Neural progenitor cell (in vitro differentiated cells): ENCODE measurements at regions not wholly inside any gene's neighbourhood (a gene's known extent, or its start where the extent isn't known, plus 50 kb on each side); places are given as distances from the start of the nearest gene placed in this dataset.

Source experiments
- DNase-seq: peaks from one replicate; pipeline ENCODE4 v3.0.0-alpha.2; 2016; ENCODE audit warnings: low spot score
- H2AFZ ChIP-seq: fragments of 200-600 bp; sonication (generic); replicated peaks from 2 replicates; pipeline ENCODE4 v1.6.1; 2016; ENCODE audit warnings: antibody characterized with exemption
- H3F3A ChIP-seq: fragments of 200-600 bp; sonication (generic); 2 replicates; pipeline ENCODE4 v1.6.1; 2016; ENCODE audit warnings: antibody characterized with exemption, low read depth
- H3K27ac ChIP-seq: fragments of 200-600 bp; sonication (generic); 2 replicates; pipeline ENCODE4 v1.5.1; 2016; ENCODE audit warnings: mild to moderate bottlenecking
- H3K27me3 ChIP-seq: fragments of 200-600 bp; sonication (generic); 2 replicates; pipeline ENCODE4 v1.6.1; 2016; ENCODE audit warnings: mild to moderate bottlenecking, moderate library complexity
- H3K36me3 ChIP-seq: fragments of 200-600 bp; sonication (generic); 2 replicates; pipeline ENCODE4 v1.5.1; 2016
- H3K4me1 ChIP-seq: fragments of 200-600 bp; sonication (generic); 2 replicates; pipeline ENCODE4 v1.6.1; 2016; ENCODE audit warnings: mixed run types
- H3K4me2 ChIP-seq: fragments of 200-600 bp; sonication (generic); 2 replicates; pipeline ENCODE4 v1.6.1; 2016
- H3K4me3 ChIP-seq: fragments of 200-600 bp; sonication (generic); 2 replicates; pipeline ENCODE4 v1.5.1; 2016
- H3K79me2 ChIP-seq: fragments of 200-600 bp; sonication (generic); 2 replicates; pipeline ENCODE4 v1.6.1; 2016; ENCODE audit warnings: low read depth
- H3K9ac ChIP-seq: fragments of 200-600 bp; sonication (generic); 2 replicates; pipeline ENCODE4 v1.6.1; 2016
- H3K9me3 ChIP-seq: fragments of 200-600 bp; sonication (generic); 2 replicates; pipeline ENCODE4 v1.5.1; 2016; ENCODE audit warnings: low read depth
- H4K20me1 ChIP-seq: fragments of 200-600 bp; sonication (generic); 2 replicates; pipeline ENCODE4 v1.6.1; 2016; ENCODE audit warnings: low read depth
- H3K27ac Mint-ChIP-seq: 3 replicates; pipeline ENCODE4 v1.8.0; 2021; ENCODE audit warnings: mixed read lengths
- H3K27me3 Mint-ChIP-seq: 2 replicates; pipeline ENCODE4 v1.8.0; 2022; ENCODE audit warnings: low read depth, mild to moderate bottlenecking, inconsistent platforms, moderate library complexity, mixed read lengths; ENCODE audit not compliant: insufficient read depth
- H3K36me3 Mint-ChIP-seq: 3 replicates; pipeline ENCODE4 v1.8.0; 2021; ENCODE audit warnings: mixed read lengths
- H3K4me1 Mint-ChIP-seq: 3 replicates; pipeline ENCODE4 v1.8.0; 2021; ENCODE audit warnings: mixed read lengths
- H3K4me3 Mint-ChIP-seq: 3 replicates; pipeline ENCODE4 v1.8.0; 2021; ENCODE audit warnings: mild to moderate bottlenecking, moderate library complexity, mixed read lengths
- H3K9me3 Mint-ChIP-seq: 3 replicates; pipeline ENCODE4 v1.8.0; 2020; ENCODE audit warnings: mixed read lengths
- EZH2 ChIP-seq: fragments of 200-600 bp; sonication (generic); IDR thresholded peaks from 2 replicates; pipeline ENCODE4 v1.6.1; 2017; ENCODE audit warnings: antibody characterized with exemption, mild to moderate bottlenecking, moderate library complexity
- EZH2phosphoT487 ChIP-seq: fragments of 200-600 bp; sonication (generic); IDR thresholded peaks from 2 replicates; pipeline ENCODE4 v1.6.1; 2017; ENCODE audit warnings: antibody characterized with exemption
- TF ChIP-seq, protein P1 (sequence below): fragments of 200-600 bp; sonication (generic); IDR thresholded peaks from 2 replicates; pipeline ENCODE4 v1.5.1; 2017; ENCODE audit warnings: antibody characterized with exemption, mild to moderate bottlenecking

DNA sequence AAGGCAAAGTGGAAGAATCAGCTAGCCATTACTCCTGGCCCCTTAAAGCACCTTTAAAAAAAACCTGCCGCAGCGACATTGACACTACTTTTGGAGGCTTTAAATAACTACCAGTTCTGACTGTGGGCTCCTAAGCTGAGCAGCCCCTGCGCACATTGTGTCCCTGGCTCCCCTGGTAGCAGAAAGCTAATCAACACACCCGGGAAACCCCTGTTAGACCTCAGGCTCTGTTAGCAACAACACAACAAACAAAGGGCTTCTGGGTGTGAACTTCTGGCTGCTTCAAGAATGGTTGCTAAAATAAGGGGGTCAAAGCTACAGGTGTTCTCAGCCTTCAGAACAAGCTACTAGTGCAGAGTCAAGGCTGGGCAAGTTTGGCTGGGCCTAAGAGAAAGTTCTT lies 83.6 kb downstream of the TMEM100 start:
- TF ChIP-seq, protein P1, sequence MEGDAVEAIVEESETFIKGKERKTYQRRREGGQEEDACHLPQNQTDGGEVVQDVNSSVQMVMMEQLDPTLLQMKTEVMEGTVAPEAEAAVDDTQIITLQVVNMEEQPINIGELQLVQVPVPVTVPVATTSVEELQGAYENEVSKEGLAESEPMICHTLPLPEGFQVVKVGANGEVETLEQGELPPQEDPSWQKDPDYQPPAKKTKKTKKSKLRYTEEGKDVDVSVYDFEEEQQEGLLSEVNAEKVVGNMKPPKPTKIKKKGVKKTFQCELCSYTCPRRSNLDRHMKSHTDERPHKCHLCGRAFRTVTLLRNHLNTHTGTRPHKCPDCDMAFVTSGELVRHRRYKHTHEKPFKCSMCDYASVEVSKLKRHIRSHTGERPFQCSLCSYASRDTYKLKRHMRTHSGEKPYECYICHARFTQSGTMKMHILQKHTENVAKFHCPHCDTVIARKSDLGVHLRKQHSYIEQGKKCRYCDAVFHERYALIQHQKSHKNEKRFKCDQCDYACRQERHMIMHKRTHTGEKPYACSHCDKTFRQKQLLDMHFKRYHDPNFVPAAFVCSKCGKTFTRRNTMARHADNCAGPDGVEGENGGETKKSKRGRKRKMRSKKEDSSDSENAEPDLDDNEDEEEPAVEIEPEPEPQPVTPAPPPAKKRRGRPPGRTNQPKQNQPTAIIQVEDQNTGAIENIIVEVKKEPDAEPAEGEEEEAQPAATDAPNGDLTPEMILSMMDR: no peak
- TF ChIP-seq EZH2 (no peak), EZH2phosphoT487 (no peak)
- H3K27me3 ChIP-seq: no peaks in the 10 kb centered on the region
- H2AFZ ChIP-seq: no peak overlapping the region
- no peaks in the 10 kb centered on the region for H3K79me2 ChIP-seq
- Mint-ChIP-seq H3K9me3 (no peaks in the 10 kb centered on the region), H3K4me1 (peaks cover 11% of the 10 kb centered on the region), H3K4me3 (no peak overlapping the region), H3K27me3 (peaks cover 1% of the 10 kb centered on the region), H3K36me3 (no peaks in the 10 kb centered on the region), H3K27ac (no peak overlapping the region)
- no peak overlapping the region for H3K4me2 ChIP-seq
- DNase-seq: no peak
- H3K9me3 ChIP-seq: no peaks in the 10 kb centered on the region
- no peaks in the 10 kb centered on the region for H3K4me1 ChIP-seq
- H3K9ac ChIP-seq: no peak overlapping the region
- H3K27ac ChIP-seq: no peak overlapping the region
- H3F3A ChIP-seq: no peaks in the 10 kb centered on the region
- H4K20me1 ChIP-seq: no peaks in the 10 kb centered on the region
- no peak overlapping the region for H3K4me3 ChIP-seq
- H3K36me3 ChIP-seq: no peaks in the 10 kb centered on the region

DNA sequence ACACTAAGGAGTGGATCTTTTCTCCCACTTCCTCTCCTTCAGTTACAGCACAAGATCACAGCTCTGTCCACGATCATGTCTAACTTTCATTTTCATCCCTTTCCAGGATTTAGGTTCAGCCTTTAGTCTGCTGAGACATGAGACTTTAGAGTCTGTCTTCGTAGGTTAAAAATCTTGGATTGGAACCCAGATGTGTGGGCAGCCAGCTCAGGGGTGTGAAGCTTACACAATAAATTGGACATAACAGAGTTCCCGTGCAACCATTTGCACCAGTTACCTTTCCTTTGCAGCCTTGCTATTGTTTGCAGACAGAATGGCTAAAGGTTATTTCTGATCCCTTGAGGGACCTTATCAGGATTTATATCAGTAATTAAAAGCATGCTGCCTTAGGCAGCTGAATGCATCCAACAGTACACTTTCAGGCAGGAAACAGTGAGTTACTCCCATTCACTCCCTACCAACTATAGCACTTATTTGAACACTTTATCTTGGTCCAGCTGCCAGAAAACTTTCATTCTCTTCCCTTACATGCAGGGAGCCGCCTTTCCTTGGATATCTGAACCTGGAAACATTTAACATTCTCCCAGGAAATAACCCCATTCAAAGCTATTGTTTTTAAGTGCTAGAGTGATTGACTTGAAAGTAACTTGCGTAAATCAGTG lies 87.3 kb downstream of the TMEM100 start:
- Mint-ChIP-seq H3K4me3 (no peak overlapping the region), H3K36me3 (no peaks in the 10 kb centered on the region), H3K4me1 (peaks cover 4% of the 10 kb centered on the region), H3K9me3 (no peaks in the 10 kb centered on the region), H3K27ac (no peak overlapping the region), H3K27me3 (no peaks in the 10 kb centered on the region)
- Histone ChIP-seq H3F3A (no peaks in the 10 kb centered on the region), H3K9me3 (no peaks in the 10 kb centered on the region), H3K79me2 (no peaks in the 10 kb centered on the region), H3K9ac (no peak overlapping the region), H3K4me1 (no peaks in the 10 kb centered on the region), H3K27ac (no peak overlapping the region), H3K4me2 (no peak overlapping the region), H3K36me3 (no peaks in the 10 kb centered on the region), H3K4me3 (no peak overlapping the region), H2AFZ (peak overlapping the region; percentile 20), H4K20me1 (no peaks in the 10 kb centered on the region), H3K27me3 (no peaks in the 10 kb centered on the region)
- TF ChIP-seq EZH2: no peak
- TF ChIP-seq, protein P1: no peak
- TF ChIP-seq EZH2phosphoT487: no peak
- no peak for DNase-seq

DNA sequence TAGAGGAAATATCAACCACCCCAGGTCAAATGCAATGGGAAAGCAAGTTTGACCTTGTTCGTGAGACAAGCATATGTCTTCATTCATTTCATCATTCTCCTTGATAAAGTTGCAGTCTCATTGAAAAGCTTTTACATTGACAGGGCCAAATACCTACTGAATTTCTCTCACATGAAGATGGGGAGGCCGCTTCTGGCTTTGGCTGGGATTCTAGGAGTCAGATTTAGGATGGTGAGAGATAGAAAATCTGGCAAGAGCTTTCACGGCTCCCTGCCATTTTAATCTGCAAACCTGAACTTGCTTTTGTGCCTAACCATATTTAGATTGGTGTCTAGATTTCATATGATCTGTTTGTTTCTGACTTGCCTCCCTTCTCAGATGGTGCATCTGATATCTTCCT lies 88.0 kb downstream of the TMEM100 start:
- Histone ChIP-seq H3K4me3 (no peak overlapping the region), H3K36me3 (no peaks in the 10 kb centered on the region), H2AFZ (no peak overlapping the region), H4K20me1 (no peaks in the 10 kb centered on the region), H3K4me2 (no peak overlapping the region), H3F3A (no peaks in the 10 kb centered on the region), H3K9ac (no peak overlapping the region), H3K27me3 (no peaks in the 10 kb centered on the region), H3K9me3 (no peaks in the 10 kb centered on the region), H3K4me1 (no peaks in the 10 kb centered on the region), H3K79me2 (no peaks in the 10 kb centered on the region), H3K27ac (no peak overlapping the region)
- no peaks in the 10 kb centered on the region for H3K27me3 Mint-ChIP-seq
- no peak overlapping the region for H3K4me3 Mint-ChIP-seq
- H3K36me3 Mint-ChIP-seq: no peaks in the 10 kb centered on the region
- no peak for DNase-seq
- H3K9me3 Mint-ChIP-seq: no peaks in the 10 kb centered on the region
- no peak overlapping the region for H3K27ac Mint-ChIP-seq
- H3K4me1 Mint-ChIP-seq: peaks cover 2% of the 10 kb centered on the region
- TF ChIP-seq EZH2phosphoT487: no peak
- TF ChIP-seq, protein P1: no peak
- TF ChIP-seq EZH2: no peak
